ENCODE measurements at regions not wholly inside any gene's neighbourhood (a gene's known extent, or its start where the extent isn't known, plus 50 kb on each side); places are given as distances from the start of the nearest gene placed in this dataset.

DNA sequence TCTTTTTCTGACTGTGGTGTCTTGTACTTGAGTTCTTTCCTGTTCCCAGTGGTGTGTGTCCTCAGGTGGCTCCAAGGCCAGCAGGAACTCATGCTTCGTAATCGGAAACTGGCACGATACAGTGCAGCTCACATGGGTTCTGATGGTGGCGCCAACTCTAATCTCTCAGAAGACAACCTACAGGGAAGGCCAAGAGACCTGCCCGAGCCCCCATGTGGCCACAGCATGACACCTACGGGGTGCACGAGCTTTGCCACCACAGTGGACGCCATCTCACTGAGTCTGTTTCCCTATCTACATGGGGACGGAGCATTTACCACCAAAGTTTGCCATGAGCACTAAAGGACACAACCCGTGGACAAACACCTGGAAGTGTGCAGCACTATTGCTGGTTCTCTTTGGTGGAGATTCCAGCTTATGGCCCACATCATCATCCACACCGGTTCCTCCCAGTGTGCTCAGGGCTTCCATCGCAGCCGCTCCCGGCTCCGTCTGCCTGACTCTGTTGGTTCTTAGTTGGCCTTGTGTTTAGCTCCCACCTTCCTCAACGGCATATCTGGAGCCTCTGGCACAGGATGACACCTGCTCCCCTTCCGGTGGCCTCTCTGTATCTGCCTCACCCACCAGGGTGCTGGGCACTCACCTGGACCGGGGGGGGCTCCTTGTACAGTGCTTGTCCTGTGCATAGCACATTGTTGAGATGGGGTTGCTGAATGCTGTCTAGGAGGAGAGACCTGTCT, 586.6 kb upstream of the MKI67 start:
- TF ChIP-seq POLR2A (IDR thresholded peaks at IDR 0.05; ENCODE audit: low read length) (no peak), GATA1 (IDR thresholded peaks at IDR 0.05; ENCODE audit: low read depth, low read length) (no peak)
- DNase-seq, result no peak

DNA sequence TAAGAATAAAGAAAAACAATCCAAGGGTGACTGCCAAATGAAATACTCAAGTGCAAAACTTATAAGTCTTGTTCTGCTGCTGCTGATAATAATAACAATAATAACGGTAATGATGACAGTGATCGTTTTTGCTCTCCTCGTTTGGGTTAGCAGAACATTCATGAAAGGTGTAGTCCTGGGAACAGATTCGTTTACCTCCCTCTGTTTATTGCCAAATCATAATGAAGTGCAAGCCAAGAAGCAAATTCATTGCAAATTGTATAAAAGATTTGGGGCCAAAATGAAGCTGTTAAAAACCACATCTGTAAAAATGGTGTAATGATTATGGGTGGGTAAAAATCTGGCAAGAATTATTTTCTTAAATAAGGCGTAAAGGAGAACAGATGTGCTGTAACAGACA, 587.2 kb upstream of the MKI67 start:
- DNase-seq, result no peak
- no peak for TF ChIP-seq GATA1 (IDR thresholded peaks at IDR 0.05; ENCODE audit: low read depth, low read length)
- TF ChIP-seq POLR2A (IDR thresholded peaks at IDR 0.05; ENCODE audit: low read length), result no peak

GRCh38 chr10:128713874-128714570, 587.8 kb upstream of the MKI67 start:
- TF ChIP-seq POLR2A (IDR thresholded peaks at IDR 0.05; ENCODE audit: low read length) (no peak), GATA1 (IDR thresholded peaks at IDR 0.05; ENCODE audit: low read depth, low read length) (no peak)
- DNase-seq, result no peak

DNA sequence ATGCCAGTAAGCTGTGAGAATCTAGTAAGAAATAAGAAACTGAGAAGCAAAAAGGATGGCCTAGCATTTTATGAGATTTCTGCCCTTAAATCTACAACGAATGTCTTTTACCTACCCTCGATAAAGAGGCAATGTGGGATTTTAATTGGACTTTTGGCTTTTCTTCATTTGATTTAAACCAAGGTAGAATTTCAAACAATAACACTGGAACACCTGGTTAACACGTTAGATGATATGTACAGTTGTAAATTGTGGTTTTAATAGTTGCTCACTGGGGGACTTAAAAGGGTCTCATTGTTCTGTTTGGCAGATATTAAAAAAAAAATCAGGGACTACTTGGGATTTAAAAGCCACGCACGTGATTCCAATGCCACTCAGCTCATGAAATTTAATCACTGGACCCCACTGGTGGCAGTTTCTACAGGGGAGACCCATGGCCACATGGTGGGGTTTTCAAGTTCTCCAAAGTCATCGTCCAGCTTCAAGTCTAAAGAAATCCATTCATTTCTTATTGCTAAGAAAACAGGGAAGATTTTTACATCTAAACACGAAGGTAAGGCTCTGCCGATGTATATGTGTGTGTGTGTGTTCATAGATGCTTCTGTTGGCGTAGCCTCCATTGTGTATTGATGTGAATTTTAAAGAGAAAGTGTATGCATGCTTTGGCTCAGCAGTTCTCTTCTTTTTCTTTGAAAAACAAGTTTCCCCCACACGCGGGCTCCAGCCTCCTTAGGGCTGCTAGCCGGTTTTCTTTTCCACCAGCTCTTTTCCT, 588.6 kb upstream of the MKI67 start:
- no peak for DNase-seq
- TF ChIP-seq GATA1 (IDR thresholded peaks at IDR 0.05; ENCODE audit: low read depth, low read length), result no peak
- TF ChIP-seq POLR2A (IDR thresholded peaks at IDR 0.05; ENCODE audit: low read length), result no peak

GRCh38 chr10:128716181-128716580, 590.0 kb upstream of the MKI67 start:
- TF ChIP-seq GATA1 (IDR thresholded peaks at IDR 0.05; ENCODE audit: low read depth, low read length) (no peak), POLR2A (IDR thresholded peaks at IDR 0.05; ENCODE audit: low read length) (no peak)

DNA sequence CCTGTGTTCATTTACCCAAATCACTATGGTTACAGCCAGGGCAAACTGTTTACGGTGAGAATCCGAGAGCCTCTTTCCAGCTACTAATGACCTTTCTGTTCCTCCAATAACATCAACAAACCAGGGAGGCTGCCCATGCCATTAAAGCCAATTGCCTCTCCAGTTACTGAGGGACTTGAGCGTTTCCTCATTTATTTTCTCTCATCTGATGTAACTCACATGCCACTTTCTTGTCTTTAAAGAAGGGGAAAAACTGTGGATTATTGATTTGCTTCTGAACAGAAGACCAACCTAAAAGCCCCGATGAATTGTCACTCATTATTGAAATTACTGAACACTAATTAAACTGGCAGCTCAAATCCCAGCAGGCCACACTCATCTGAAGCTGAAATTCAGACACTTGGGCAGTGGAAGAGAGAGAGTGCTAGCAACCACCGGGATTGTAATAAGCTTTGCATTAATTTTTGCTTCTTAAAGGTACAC, 595.8 kb upstream of the MKI67 start:
- DNase-seq, result no peak
- no peak for TF ChIP-seq GATA1 (IDR thresholded peaks at IDR 0.05; ENCODE audit: low read depth, low read length)
- no peak for TF ChIP-seq POLR2A (IDR thresholded peaks at IDR 0.05; ENCODE audit: low read length)

More at GRCh38 chr10:128716181-128716580, 590.0 kb upstream of the MKI67 start:
- DNase-seq, result no peak

DNA sequence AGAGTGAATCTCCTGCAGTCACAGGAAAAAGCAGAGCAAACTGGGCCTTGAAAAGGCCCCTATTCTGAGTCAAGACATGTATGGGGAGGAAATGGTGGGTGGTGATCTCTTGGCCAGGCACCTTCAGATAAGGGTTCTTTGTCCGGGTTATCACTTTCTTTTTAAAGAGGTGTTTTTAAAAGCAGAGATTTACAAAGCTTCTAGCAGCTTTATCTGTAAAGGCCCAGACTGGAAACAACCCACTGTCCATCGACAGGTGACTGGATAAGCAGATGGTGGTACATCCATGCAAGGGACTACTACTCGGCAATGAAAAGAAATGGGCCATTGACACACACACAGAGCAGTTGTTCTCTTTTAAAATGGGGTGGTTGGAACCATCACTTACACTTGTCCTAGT, 596.7 kb upstream of the MKI67 start:
- no peak for DNase-seq
- TF ChIP-seq POLR2A (IDR thresholded peaks at IDR 0.05; ENCODE audit: low read length), result no peak
- no peak for TF ChIP-seq GATA1 (IDR thresholded peaks at IDR 0.05; ENCODE audit: low read depth, low read length)

- no peak for DNase-seq
- TF ChIP-seq POLR2A (IDR thresholded peaks at IDR 0.05; ENCODE audit: low read length), result no peak
- no peak for TF ChIP-seq GATA1 (IDR thresholded peaks at IDR 0.05; ENCODE audit: low read depth, low read length)
Measured at GRCh38 chr10:128723631-128724205, 597.5 kb upstream of the MKI67 start.

DNA sequence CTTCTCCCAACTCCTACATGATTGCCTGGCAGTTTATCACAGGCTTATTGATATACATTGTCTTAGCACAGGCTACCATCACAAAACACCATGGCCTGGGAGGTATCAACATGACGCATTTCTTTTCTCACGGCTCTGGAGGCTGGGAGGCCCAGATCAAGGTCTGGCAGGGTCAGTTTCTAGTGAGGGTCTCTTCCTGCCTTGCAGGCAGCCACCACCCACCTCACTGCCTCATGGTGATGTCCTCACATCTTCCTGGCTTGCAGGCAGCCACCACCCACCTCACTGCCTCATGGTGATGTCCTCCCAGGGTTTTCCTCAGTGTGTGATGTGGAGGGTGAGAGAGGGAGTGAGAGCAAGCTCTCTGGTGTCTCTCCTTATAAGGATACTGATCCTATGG, 599.3 kb upstream of the MKI67 start:
- no peak for TF ChIP-seq POLR2A (IDR thresholded peaks at IDR 0.05; ENCODE audit: low read length)
- TF ChIP-seq GATA1 (IDR thresholded peaks at IDR 0.05; ENCODE audit: low read depth, low read length), result no peak
- DNase-seq, result no peak

GRCh38 chr10:128727114-128727513, 600.9 kb upstream of the MKI67 start:
- TF ChIP-seq POLR2A (IDR thresholded peaks at IDR 0.05; ENCODE audit: low read length) (no peak), GATA1 (IDR thresholded peaks at IDR 0.05; ENCODE audit: low read depth, low read length) (no peak)
- DNase-seq, result no peak

GRCh38 chr10:128729910-128730420, 603.7 kb upstream of the MKI67 start:
- DNase-seq, result no peak
- TF ChIP-seq POLR2A (IDR thresholded peaks at IDR 0.05; ENCODE audit: low read length), result no peak
- TF ChIP-seq GATA1 (IDR thresholded peaks at IDR 0.05; ENCODE audit: low read depth, low read length), result no peak

DNA sequence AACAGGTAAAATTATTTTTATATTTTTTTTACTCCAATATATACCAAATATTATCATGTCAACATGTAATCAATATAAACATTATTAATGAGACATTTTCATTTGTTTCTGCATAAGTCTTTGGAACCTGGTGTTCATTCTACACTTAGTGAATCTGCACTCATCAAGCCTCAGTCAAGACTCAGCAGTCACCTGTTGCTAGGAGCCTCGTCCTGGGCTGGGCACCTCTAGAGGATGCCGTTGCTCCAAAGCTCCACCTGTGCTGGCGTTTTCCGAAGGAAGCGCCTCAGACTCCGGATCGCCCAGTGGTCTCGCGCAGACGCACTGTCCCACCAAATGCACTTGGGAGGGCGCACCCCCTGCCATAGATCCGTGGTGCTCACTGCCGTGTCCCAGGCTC, 604.7 kb upstream of the MKI67 start:
- TF ChIP-seq GATA1 (IDR thresholded peaks at IDR 0.05; ENCODE audit: low read depth, low read length) (no peak), POLR2A (IDR thresholded peaks at IDR 0.05; ENCODE audit: low read length) (no peak)
- DNase-seq, result no peak

- DNase-seq, result no peak
- TF ChIP-seq POLR2A (IDR thresholded peaks at IDR 0.05; ENCODE audit: low read length), result no peak
- TF ChIP-seq GATA1 (IDR thresholded peaks at IDR 0.05; ENCODE audit: low read depth, low read length), result no peak
Measured at GRCh38 chr10:128734161-128734560, 607.9 kb upstream of the MKI67 start.

- DNase-seq, result no peak
- TF ChIP-seq POLR2A (IDR thresholded peaks at IDR 0.05; ENCODE audit: low read length) (no peak), GATA1 (IDR thresholded peaks at IDR 0.05; ENCODE audit: low read depth, low read length) (no peak)
Measured at GRCh38 chr10:128734734-128735133, 608.5 kb upstream of the MKI67 start.

Measured in erythroblast (primary cell).